TTC549 (cell line): ENCODE measurements at regions not wholly inside any gene's neighbourhood (a gene's known extent, or its start where the extent isn't known, plus 50 kb on each side); places are given as distances from the start of the nearest gene placed in this dataset.
"Not testable (repeated sequence)": the region's sequence is repeated elsewhere in the genome, so short reads cannot be mapped to it uniquely, and the experiment has no call there.

Experiments
- FAIRE-seq: peaks from 2 replicates; lab custom pipeline; 2012; peaks lifted over from hg19 to GRCh38; lab: Jason Lieb, UNC

GRCh38 chr1:22334860-22335550 lies 116.6 kb upstream of the ZBTB40 start:
- FAIRE-seq, result no peak

GRCh38 chr1:22336274-22336673 lies 115.4 kb upstream of the ZBTB40 start:
- FAIRE-seq, result not testable (repeated sequence)

- not testable (repeated sequence) for FAIRE-seq
These were observed 114.7 kb upstream of the ZBTB40 start for GRCh38 chr1:22336696-22337545.

- no peak for FAIRE-seq
These were observed 113.4 kb upstream of the ZBTB40 start for GRCh38 chr1:22338071-22338765.

GRCh38 chr1:22339237-22339636 lies 112.4 kb upstream of the ZBTB40 start:
- no peak for FAIRE-seq

GRCh38 chr1:22340066-22340465 lies 111.6 kb upstream of the ZBTB40 start:
- FAIRE-seq, result no peak

GRCh38 chr1:22340873-22341272 lies 110.8 kb upstream of the ZBTB40 start:
- no peak for FAIRE-seq

GRCh38 chr1:22341791-22342605 lies 109.7 kb upstream of the ZBTB40 start:
- no peak for FAIRE-seq

GRCh38 chr1:22342734-22343191 lies 108.9 kb upstream of the ZBTB40 start:
- no peak for FAIRE-seq

GRCh38 chr1:22343456-22344328 lies 108.0 kb upstream of the ZBTB40 start:
- no peak for FAIRE-seq

GRCh38 chr1:22344329-22344630 lies 107.4 kb upstream of the ZBTB40 start:
- no peak for FAIRE-seq

GRCh38 chr1:22344851-22345560 lies 106.6 kb upstream of the ZBTB40 start:
- FAIRE-seq, result no peak

GRCh38 chr1:22347854-22348760 lies 103.5 kb upstream of the ZBTB40 start:
- FAIRE-seq, result no peak

GRCh38 chr1:22349362-22350043 lies 102.1 kb upstream of the ZBTB40 start:
- FAIRE-seq, result no peak

GRCh38 chr1:22350171-22350923 lies 101.3 kb upstream of the ZBTB40 start:
- no peak for FAIRE-seq

GRCh38 chr1:22350924-22351767 lies 100.5 kb upstream of the ZBTB40 start:
- FAIRE-seq, result no peak

GRCh38 chr1:22351768-22352080 lies 99.9 kb upstream of the ZBTB40 start:
- FAIRE-seq, result no peak
